Immature natural killer cell (primary cell): ENCODE measurements at regions not wholly inside any gene's neighbourhood (a gene's known extent, or its start where the extent isn't known, plus 50 kb on each side); places are given as distances from the start of the nearest gene placed in this dataset.
"Not testable (repeated sequence)": the region's sequence is repeated elsewhere in the genome, so short reads cannot be mapped to it uniquely, and the experiment has no call there.

ENCODE experiments used
- DNase-seq, 3 donors: peaks; one replicate each; pipeline ENCODE4 v3.0.0; 2022; ENCODE audit warnings: mixed read lengths in 1 of 3
- H3K27ac Mint-ChIP-seq, 6 donors: one replicate each; pipeline ENCODE4 v1.8.0; 2020; ENCODE audit warnings: mixed read lengths in 6 of 6, mild to moderate bottlenecking in 5 of 6, inconsistent platforms in 4 of 6, moderate library complexity in 3 of 6
- H3K27me3 Mint-ChIP-seq, 3 donors: one replicate each; pipeline ENCODE4 v1.8.0; 2020 to 2021; ENCODE audit warnings: low read depth in 3 of 3, mild to moderate bottlenecking in 3 of 3, mixed read lengths in 3 of 3, moderate library complexity in 3 of 3, inconsistent platforms in 1 of 3
- H3K36me3 Mint-ChIP-seq, 3 donors: one replicate each; pipeline ENCODE4 v1.8.0; 2020; ENCODE audit warnings: mixed read lengths in 3 of 3, inconsistent platforms in 2 of 3, mild to moderate bottlenecking in 2 of 3
- H3K4me1 Mint-ChIP-seq, 2 donors: one replicate each; pipeline ENCODE4 v1.8.0; 2020; ENCODE audit warnings: inconsistent platforms in 2 of 2, mild to moderate bottlenecking in 2 of 2, mixed read lengths in 2 of 2, moderate library complexity in 1 of 2
- H3K4me3 Mint-ChIP-seq, 5 donors: one replicate each; pipeline ENCODE4 v1.8.0; 2020; ENCODE audit warnings: mild to moderate bottlenecking in 5 of 5, mixed read lengths in 5 of 5, inconsistent platforms in 3 of 5, moderate library complexity in 3 of 5
- H3K9me3 Mint-ChIP-seq, 6 donors: one replicate each; pipeline ENCODE4 v1.8.0; 2020; ENCODE audit warnings: mild to moderate bottlenecking in 6 of 6, mixed read lengths in 6 of 6, inconsistent platforms in 4 of 6, moderate library complexity in 3 of 6

DNA sequence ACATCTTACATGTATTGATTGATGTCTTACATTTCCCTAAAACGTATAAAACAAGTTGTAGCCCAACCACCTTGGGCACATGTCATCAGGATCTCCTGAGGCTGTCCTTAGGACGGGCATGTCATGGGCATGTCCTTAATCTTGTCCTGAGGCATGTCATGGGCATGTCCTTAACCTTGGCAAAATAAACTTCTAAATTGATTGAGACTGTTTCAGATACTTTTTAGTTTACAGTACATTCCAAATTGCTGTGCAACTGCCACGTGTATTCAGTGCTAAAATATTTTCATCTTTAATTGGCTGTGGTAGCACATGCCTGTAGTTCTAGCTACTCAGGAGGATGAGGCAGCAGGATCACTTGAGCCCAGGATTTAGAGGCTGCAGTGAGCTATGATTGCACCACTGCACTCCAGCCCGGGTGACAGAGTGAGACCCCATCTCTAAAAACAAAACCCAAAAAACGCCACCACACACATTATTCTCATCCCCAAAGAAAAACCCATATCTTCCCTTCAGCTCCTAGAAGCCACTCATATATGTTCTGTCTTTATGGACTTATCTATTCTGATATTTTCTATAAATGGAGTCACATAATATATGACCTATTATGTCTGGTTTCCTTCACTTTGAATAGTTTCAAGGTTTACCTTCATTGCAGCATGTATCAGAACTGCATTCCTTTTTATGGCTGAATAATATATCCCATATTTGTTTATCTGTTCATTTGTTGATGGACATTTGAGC lies 96.0 kb upstream of the BTG3 start:
- H3K27ac Mint-ChIP-seq = peak overlapping the region in 1 of 6 donors; percentile 3
- H3K4me1 Mint-ChIP-seq = no peaks in the 10 kb centered on the region
- H3K36me3 Mint-ChIP-seq = peaks cover 0 to 4% (median 0%) of the 10 kb centered on the region in 3 donors
- H3K27me3 Mint-ChIP-seq = peaks cover 0 to 8% (median 0%) of the 10 kb centered on the region in 3 donors
- no peak for DNase-seq
- peaks cover 0 to 1% (median 0%) of the 10 kb centered on the region in 6 donors for H3K9me3 Mint-ChIP-seq
- no peak overlapping the region for H3K4me3 Mint-ChIP-seq

DNA sequence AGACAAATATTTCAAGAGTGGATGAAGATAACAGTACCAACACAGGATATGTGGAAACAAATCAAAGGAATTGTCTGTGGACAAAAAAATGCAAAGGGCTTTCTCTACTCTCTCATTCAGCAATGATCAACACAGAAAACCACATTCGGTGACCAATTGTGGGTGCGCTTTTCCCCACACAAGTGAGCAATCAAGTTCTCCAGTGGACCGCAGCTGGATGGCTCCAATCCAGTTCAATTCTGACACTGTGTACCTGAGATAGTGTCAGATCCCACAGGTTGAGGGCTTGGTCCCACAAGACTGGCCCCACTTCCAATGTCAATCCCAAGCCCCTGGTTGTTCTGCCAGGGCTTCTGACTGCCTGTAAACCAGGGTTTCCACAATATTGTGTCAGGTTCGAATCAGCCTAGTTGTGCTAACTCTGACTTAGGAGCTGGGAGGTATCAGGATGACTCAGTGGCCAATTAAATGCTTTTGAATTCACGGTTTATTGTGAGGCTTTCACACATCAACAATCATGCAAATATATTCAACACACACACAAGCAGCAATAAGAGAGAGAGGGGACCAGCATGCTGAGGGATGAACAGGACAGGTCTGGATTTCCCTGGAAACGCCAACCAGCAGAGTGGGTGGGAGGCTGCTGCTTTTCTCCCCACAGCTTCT lies 87.0 kb upstream of the BTG3 start:
- DNase-seq = no peak
- H3K27ac Mint-ChIP-seq = no peak overlapping the region
- H3K27me3 Mint-ChIP-seq = peaks cover 0 to 3% (median 0%) of the 10 kb centered on the region in 3 donors
- H3K9me3 Mint-ChIP-seq = peaks cover 0 to 6% (median 1%) of the 10 kb centered on the region in 6 donors
- peaks cover 0 to 4% (median 3%) of the 10 kb centered on the region in 3 donors for H3K36me3 Mint-ChIP-seq
- no peak overlapping the region for H3K4me3 Mint-ChIP-seq
- H3K4me1 Mint-ChIP-seq = peaks cover 0 to 1% of the 10 kb centered on the region in 2 donors

DNA sequence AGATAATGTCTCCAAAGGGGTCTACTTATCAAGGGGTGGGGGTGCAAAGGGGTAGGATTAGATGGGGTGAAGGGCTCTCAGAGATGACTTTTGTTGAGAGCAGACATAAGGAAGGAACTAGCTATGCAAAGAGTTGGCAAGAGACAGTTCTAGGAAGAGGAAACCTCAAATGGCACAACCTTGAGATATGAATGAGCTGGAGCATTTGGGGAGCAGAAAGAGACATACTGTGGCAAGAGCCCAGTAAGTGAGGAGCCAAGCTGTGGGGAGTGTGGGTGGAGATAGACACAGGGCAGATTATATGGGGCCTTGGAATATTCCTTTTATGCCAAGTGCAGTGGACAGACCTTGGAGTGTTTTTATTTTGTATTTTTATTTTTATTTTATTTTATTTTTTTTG lies 84.8 kb upstream of the BTG3 start:
- H3K4me3 Mint-ChIP-seq = no peak overlapping the region
- H3K4me1 Mint-ChIP-seq = peaks cover 0 to 1% of the 10 kb centered on the region in 2 donors
- no peak for DNase-seq
- no peak overlapping the region for H3K27ac Mint-ChIP-seq
- peaks cover 0 to 3% (median 0%) of the 10 kb centered on the region in 3 donors for H3K27me3 Mint-ChIP-seq
- H3K36me3 Mint-ChIP-seq = peaks cover 0 to 3% (median 1%) of the 10 kb centered on the region in 3 donors
- peaks cover 0 to 6% (median under 1%) of the 10 kb centered on the region in 6 donors for H3K9me3 Mint-ChIP-seq

DNA sequence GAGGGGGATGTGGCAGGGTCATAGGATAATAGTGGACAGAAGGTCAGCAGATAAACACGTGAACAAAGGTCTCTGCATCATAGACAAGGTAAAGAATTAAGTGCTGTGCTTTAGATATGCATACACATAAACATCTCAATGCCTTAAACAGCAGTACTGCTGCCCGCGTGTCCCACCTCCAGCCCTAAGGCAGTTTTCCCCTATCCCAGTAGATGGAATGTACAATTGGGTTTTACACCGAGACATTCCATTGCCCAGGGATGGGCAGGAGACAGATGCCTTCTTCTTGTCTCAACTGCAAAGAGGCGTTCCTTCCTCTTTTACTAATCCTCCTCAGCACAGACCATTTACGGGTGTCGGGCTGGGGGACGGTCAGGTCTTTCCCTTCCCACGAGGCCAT lies 81.7 kb upstream of the BTG3 start:
- H3K9me3 Mint-ChIP-seq = not testable (repeated sequence)

DNA sequence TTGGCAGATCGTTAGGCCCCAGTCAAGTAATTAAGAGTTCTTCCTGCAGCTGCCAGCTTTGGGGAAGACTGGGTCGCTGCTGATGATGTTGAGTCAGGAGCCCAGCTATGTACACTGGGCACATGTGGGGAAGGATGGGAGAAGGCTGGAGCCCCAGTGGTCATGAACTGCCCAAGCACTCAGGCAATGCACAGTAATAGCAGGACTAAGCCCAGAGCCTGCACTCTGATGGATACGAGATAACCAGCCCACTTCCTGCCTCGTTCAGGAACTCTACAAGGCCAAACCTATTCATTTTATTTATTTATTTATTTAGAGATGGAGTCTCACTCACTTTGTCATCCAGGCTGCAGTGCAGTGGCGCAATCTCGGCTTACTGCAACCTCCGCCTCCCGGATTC lies 81.1 kb upstream of the BTG3 start:
- Mint-ChIP-seq H3K9me3 (peaks cover 0 to 6% (median 0%) of the 10 kb centered on the region in 6 donors), H3K4me3 (no peak overlapping the region), H3K27ac (no peak overlapping the region), H3K4me1 (peaks cover 5 to 10% of the 10 kb centered on the region in 2 donors), H3K36me3 (peaks cover 0 to 3% (median 0%) of the 10 kb centered on the region in 3 donors), H3K27me3 (peaks cover 0 to 2% (median under 1%) of the 10 kb centered on the region in 3 donors)
- no peak for DNase-seq

More for the DNA sequence above, 81.7 kb upstream of the BTG3 start:
- H3K4me1 Mint-ChIP-seq, DNase-seq, H3K4me3 Mint-ChIP-seq, H3K27ac Mint-ChIP-seq, H3K36me3 Mint-ChIP-seq, H3K27me3 Mint-ChIP-seq: not testable (repeated sequence)

DNA sequence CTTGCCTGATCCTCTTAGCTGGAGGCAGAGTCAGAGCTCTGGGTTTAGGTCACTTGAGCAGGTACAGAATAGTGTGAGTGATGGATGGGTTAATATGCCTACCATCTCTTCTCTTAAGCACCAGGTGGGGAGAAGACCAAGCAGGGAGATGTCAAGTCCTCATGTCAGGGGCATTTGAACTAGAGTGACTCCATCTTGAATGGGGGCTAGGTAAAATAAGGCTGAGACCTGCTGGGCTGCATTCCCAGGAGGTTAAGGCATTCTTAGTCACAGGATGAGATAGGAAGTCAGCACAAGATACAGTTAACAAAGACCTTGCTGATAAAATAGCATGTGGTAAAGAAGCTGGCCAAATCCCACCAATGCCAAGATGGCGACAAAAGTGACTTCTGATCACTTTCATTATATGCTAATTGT lies 77.4 kb upstream of the BTG3 start:
- H3K9me3 Mint-ChIP-seq = no peaks in the 10 kb centered on the region
- H3K36me3 Mint-ChIP-seq = no peaks in the 10 kb centered on the region
- peaks cover 2 to 5% (median 2%) of the 10 kb centered on the region in 3 donors for H3K27me3 Mint-ChIP-seq
- H3K4me1 Mint-ChIP-seq = peaks cover 6 to 14% of the 10 kb centered on the region in 2 donors
- no peak overlapping the region for H3K4me3 Mint-ChIP-seq
- DNase-seq = no peak
- H3K27ac Mint-ChIP-seq = no peak overlapping the region

DNA sequence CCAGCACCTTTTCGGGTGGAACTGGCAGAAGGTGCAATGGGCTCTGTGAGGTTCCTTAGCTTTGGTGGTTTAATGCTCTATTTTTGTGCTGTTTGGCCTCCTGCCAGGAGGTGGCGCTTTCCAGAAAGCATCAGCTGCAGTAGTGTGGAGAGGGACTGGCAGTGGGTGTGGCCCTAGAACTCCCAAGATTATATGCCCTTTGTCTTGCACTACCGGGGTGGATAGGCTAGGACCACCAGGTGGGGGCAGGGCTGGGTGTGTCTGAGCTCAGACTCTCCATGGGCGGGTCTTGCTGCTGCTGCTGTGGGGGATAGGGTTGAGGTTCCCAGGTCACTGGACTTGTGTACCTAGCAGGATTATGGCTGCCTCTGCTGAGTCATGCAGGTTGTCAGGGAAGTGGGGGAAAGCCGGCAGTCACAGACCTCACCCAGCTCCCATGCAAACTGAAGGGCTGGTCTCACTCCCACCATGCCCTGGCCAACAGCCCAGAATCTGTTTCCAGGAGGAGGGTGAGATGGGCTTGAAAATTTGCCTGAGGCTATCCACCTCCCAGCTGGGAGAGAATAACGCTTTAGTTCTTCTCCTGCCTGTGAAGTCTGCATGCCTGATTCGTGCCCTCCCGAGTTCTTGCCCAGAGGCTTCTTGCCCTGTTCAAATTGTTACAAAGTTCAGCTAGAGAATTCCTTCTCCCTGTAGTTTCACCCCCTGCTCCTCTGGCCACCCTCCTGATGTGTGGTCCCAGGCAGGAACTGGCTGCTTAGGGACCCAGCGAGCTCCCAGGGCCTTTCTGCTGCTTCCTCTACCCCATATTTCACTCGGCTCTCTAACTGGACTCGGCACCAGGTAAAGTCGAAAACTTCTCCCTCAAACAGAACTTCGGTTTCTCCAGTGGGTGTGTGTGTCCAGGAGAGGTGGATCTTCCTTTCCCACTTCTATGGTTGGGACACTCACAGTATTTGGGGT lies 76.5 kb upstream of the BTG3 start:
- H3K27me3 Mint-ChIP-seq = peaks cover 2 to 5% (median 2%) of the 10 kb centered on the region in 3 donors
- H3K27ac Mint-ChIP-seq = no peak overlapping the region
- peak; percentile 32 to 42 (median 36) for DNase-seq
- no peaks in the 10 kb centered on the region for H3K36me3 Mint-ChIP-seq
- H3K9me3 Mint-ChIP-seq = no peaks in the 10 kb centered on the region
- H3K4me3 Mint-ChIP-seq = no peak overlapping the region
- peaks cover 6 to 14% of the 10 kb centered on the region in 2 donors for H3K4me1 Mint-ChIP-seq

DNA sequence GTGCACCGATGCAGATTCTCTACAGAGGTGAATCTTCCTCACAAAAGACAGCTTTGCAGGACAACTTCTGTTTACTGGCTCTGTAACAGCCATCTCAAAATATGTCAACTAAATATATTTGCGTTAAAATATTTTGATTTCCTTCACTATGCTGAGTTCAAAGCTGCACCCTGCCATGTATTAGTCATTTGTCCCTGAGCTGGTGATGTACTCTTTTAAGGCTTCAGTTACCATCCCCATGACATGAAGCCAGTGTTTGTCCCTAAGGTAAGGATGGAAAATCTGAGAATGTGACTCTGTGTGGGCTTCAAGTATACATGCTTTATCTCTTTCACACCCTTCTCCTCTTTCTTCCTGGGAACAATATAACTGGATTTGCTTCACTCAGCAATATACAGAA lies 70.2 kb upstream of the BTG3 start:
- H3K4me3 Mint-ChIP-seq = no peak overlapping the region
- DNase-seq = no peak
- H3K9me3 Mint-ChIP-seq = no peaks in the 10 kb centered on the region
- peaks cover 0 to 3% (median 3%) of the 10 kb centered on the region in 3 donors for H3K27me3 Mint-ChIP-seq
- no peak overlapping the region for H3K27ac Mint-ChIP-seq
- no peaks in the 10 kb centered on the region for H3K36me3 Mint-ChIP-seq
- H3K4me1 Mint-ChIP-seq = no peaks in the 10 kb centered on the region

DNA sequence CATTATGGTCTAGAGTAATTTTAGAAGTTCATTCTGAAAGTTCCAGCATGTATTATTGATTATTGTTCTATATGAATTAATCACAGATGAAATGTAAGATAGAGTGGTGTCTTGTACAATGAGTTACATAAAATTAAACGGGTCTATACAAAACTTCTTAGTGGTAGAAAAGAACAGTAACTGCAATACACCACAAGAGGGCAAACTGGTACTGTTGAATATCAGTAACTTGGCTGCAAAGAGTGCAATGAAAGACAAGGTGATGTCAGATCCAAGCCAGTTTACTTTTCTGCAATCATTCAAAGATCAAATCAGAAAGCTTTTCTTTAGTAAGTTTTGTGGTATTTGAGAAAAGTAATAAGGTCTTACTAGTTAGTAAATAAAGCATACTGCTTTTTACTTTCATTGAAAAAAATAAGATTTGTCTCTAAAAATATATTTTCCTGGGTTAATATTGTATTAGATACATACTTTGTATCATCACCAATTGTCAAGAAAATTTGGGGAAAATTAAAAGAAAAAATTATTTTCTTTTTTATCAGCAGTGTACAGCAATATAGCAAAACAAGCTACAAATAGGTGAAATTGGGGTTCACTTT lies 66.4 kb upstream of the BTG3 start:
- no peak overlapping the region for H3K27ac Mint-ChIP-seq
- H3K4me1 Mint-ChIP-seq = no peaks in the 10 kb centered on the region

DNA sequence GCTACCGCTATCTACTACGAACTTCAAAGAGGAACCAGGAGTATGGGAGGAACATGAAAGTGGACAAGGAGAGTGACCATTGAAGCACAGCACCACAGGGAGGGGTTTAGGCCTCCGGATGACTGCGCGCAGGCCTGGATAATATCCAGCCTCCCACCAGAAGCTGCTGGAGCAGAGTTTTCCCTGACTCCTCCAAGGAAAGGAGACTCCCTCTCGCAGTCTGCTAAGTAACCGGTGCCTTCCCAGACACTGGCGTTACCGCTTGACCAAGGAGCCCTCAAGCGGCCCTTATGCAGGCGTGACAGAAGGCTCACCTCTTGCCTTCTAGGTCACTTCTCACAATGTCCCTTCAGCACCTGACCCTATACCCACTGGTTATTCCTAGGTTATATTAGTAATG lies 64.2 kb upstream of the BTG3 start:
- not testable (repeated sequence) for DNase-seq, H3K27me3 Mint-ChIP-seq, H3K36me3 Mint-ChIP-seq, H3K4me3 Mint-ChIP-seq, H3K4me1 Mint-ChIP-seq, H3K9me3 Mint-ChIP-seq, H3K27ac Mint-ChIP-seq

More for the DNA sequence above, 66.4 kb upstream of the BTG3 start:
- peak; percentile 49 to 63 (median 61) for DNase-seq
- no peaks in the 10 kb centered on the region for H3K36me3 Mint-ChIP-seq
- H3K27me3 Mint-ChIP-seq = peaks cover 0 to 4% (median 0%) of the 10 kb centered on the region in 3 donors
- H3K9me3 Mint-ChIP-seq = no peaks in the 10 kb centered on the region
- no peak overlapping the region for H3K4me3 Mint-ChIP-seq

DNA sequence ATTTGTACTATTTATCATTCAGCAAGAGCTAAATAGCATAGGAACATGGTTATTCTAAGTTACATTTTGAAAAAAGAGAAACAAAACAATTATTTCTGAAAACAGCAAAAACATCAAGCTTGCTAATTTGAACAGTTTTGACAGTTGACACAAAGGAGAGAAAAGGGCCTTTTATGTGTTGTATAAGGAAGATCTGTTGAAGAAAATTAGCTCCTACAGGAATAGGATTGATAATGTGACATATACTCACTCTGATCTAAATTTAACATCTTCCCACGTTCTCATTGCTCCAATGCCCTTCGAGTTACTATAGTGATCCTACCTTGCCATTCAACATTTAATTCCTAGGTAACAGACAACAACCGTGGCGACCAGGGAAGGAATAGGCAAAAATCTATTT lies 61.4 kb upstream of the BTG3 start:
- no peak overlapping the region for H3K27ac Mint-ChIP-seq
- H3K9me3 Mint-ChIP-seq = no peaks in the 10 kb centered on the region
- no peak overlapping the region for H3K4me3 Mint-ChIP-seq
- DNase-seq = no peak
- peaks cover 3 to 5% (median 4%) of the 10 kb centered on the region in 3 donors for H3K27me3 Mint-ChIP-seq
- H3K4me1 Mint-ChIP-seq = no peaks in the 10 kb centered on the region
- H3K36me3 Mint-ChIP-seq = no peaks in the 10 kb centered on the region

DNA sequence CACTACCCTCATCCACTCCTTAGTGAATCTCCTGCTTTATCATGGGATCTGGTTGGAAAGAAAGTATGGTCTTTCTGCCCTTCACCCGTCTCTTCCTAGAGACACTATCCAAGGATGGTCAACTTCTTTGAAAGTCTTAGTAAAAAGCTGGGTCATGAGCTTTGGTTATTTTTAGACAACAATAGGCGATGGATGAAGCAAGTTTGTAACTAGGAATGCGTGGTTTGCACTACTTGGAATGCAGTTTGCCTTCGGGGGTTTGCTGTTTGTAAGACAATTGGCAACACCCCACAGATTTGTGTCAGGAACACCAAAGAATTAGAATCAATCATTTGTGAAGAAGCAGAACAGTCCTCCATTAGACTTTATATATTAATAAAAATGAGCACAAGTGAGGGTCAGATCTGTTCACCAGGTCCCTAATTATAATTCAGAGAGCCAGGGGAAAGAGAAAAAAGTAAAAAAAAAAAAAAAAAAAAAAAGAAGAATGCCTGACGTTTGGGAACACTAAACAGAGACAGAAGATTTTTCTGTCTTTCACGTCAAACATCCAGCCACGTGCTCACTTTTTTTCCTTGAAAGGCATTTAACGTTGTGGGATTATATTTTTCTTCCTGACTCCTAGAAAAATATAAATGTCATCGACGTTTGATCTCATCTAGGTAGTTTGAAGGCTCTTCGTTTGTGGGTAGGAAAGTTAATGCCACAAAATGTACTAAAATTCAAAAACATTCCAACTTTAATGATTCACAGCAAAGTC lies 60.7 kb upstream of the BTG3 start:
- DNase-seq = no peak
- H3K4me3 Mint-ChIP-seq = no peak overlapping the region
- no peaks in the 10 kb centered on the region for H3K36me3 Mint-ChIP-seq
- no peak overlapping the region for H3K27ac Mint-ChIP-seq
- H3K9me3 Mint-ChIP-seq = no peaks in the 10 kb centered on the region
- H3K27me3 Mint-ChIP-seq = peaks cover 3 to 5% (median 4%) of the 10 kb centered on the region in 3 donors
- H3K4me1 Mint-ChIP-seq = no peaks in the 10 kb centered on the region

DNA sequence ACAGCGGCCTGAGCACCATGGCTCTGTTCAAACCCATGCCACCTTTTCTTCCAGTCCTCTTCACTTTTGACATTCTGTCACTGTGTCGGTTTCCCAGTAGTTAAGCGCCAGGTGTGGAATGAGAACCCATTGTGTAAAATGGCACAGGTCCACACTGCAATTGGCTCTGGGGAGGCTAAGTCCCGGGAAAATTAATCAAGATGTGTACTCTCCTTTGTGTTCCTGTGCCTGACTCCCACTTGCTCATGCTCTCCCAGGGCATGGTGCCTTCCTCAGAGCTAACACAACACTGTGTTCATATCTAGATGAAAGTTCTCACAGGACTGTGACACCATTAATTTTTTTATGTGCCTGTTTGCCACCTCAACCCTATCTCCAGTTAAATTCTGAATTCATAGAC lies 59.0 kb upstream of the BTG3 start:
- no peaks in the 10 kb centered on the region for H3K4me1 Mint-ChIP-seq
- peaks cover 3 to 8% (median 4%) of the 10 kb centered on the region in 3 donors for H3K27me3 Mint-ChIP-seq
- no peak for DNase-seq
- H3K36me3 Mint-ChIP-seq = no peaks in the 10 kb centered on the region
- H3K9me3 Mint-ChIP-seq = no peaks in the 10 kb centered on the region
- no peak overlapping the region for H3K27ac Mint-ChIP-seq
- H3K4me3 Mint-ChIP-seq = no peak overlapping the region
